Mucosa of descending colon (tissue), 3 donors: ENCODE measurements at regions not wholly inside any gene's neighbourhood (a gene's known extent, or its start where the extent isn't known, plus 50 kb on each side); places are given as distances from the start of the nearest gene placed in this dataset.

Source experiments
- ATAC-seq: fragments of 200-7000 bp; cut with Tn5 transposase; one replicate; pipeline ENCODE4 v1.9.1; 2020; ENCODE audit warnings: mild to moderate bottlenecking, moderate library complexity
- DNase-seq, 3 donors: peaks; one replicate each; pipeline ENCODE4 v3.0.0-alpha.2; 2020
- H3K36me3 ChIP-seq: fragments of 200-600 bp; one replicate; pipeline ENCODE4 v1.8.0; 2021; ENCODE audit warnings: low read depth, mild to moderate bottlenecking
- H3K4me1 ChIP-seq: fragments of 200-600 bp; one replicate; pipeline ENCODE4 v1.8.0; 2021; ENCODE audit warnings: low read depth, mild to moderate bottlenecking
- H3K4me3 ChIP-seq: fragments of 200-600 bp; one replicate; pipeline ENCODE4 v1.8.0; 2021; ENCODE audit warnings: mild to moderate bottlenecking
- H3K9me3 ChIP-seq: fragments of 200-600 bp; one replicate; pipeline ENCODE4 v1.8.0; 2021; ENCODE audit warnings: mild to moderate bottlenecking
- intact Hi-C, 2 donors: fragments of 100-400 bp; cut with DNase I in 1 of 2; cut with micrococcal nuclease in 1 of 2; formaldehyde crosslinking; loops; one replicate each; pipeline versions ENCODE4 v1.11.0 to v1.11.1; 2022; cut with DNase I, micrococcal nuclease
- TF ChIP-seq, protein P1 (sequence below): fragments of 200-600 bp; IDR thresholded peaks from one replicate; pipeline ENCODE4 v1.8.0; 2022; ENCODE audit warnings: antibody characterized with exemption, mild to moderate bottlenecking
- donor health status: DM: no; HTN: no; CAD: no; lungs with moderate emphysema.
- donor health status: DM: no; HTN: no; CAD: no.
- donor health status: DM: no; HTN: yes; CAD: no.

- no peaks in the 10 kb centered on the region for H3K9me3 ChIP-seq
- H3K4me1 ChIP-seq: peaks cover 10% of the 10 kb centered on the region
- intact Hi-C loops: no loop called here
- no peak for ATAC-seq
- TF ChIP-seq, protein P1, sequence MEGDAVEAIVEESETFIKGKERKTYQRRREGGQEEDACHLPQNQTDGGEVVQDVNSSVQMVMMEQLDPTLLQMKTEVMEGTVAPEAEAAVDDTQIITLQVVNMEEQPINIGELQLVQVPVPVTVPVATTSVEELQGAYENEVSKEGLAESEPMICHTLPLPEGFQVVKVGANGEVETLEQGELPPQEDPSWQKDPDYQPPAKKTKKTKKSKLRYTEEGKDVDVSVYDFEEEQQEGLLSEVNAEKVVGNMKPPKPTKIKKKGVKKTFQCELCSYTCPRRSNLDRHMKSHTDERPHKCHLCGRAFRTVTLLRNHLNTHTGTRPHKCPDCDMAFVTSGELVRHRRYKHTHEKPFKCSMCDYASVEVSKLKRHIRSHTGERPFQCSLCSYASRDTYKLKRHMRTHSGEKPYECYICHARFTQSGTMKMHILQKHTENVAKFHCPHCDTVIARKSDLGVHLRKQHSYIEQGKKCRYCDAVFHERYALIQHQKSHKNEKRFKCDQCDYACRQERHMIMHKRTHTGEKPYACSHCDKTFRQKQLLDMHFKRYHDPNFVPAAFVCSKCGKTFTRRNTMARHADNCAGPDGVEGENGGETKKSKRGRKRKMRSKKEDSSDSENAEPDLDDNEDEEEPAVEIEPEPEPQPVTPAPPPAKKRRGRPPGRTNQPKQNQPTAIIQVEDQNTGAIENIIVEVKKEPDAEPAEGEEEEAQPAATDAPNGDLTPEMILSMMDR: no peak
- H3K36me3 ChIP-seq: no peaks in the 10 kb centered on the region
- H3K4me3 ChIP-seq: no peak overlapping the region
- DNase-seq: no peak
Measured at GRCh38 chr20:1805816-1806215, 89.4 kb upstream of the SIRPA start.

GRCh38 chr20:1805161-1805581 is 90.0 kb upstream of the SIRPA start:
- ATAC-seq: no peak
- Histone ChIP-seq H3K4me1 (peaks cover 10% of the 10 kb centered on the region), H3K9me3 (no peaks in the 10 kb centered on the region), H3K36me3 (no peaks in the 10 kb centered on the region), H3K4me3 (no peak overlapping the region)
- no peak for DNase-seq
- TF ChIP-seq, protein P1: no peak
- intact Hi-C loops: no loop called here

DNA sequence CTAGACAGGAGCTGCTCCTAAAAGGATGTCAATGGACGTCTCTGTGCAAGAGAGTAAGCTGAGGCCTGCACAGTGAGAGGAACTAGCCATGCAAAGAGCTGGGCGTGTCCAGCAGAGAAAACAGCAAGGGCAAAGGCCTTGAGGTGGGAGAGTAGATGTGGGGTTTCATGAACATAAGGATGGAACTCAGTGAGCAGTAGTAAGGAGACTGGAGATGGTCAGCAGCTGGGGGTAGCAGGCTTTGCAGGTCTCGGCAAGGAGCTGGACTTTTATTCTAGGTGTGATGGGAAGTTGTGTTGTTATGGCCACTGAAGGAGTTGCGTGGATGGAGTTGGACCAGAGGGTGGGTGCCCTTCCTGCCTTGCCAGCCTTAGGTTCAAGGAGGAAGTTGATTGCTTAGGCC is 90.7 kb upstream of the SIRPA start:
- Histone ChIP-seq H3K36me3 (no peaks in the 10 kb centered on the region), H3K4me1 (peaks cover 10% of the 10 kb centered on the region), H3K9me3 (no peaks in the 10 kb centered on the region), H3K4me3 (no peak overlapping the region)
- ATAC-seq (no peak), DNase-seq (no peak)
- TF ChIP-seq, protein P1: no peak
- intact Hi-C loops: no loop called here

- ATAC-seq: no peak
- no peaks in the 10 kb centered on the region for H3K9me3 ChIP-seq
- intact Hi-C loops: no loop called here
- DNase-seq: no peak
- no peak overlapping the region for H3K4me3 ChIP-seq
- H3K4me1 ChIP-seq: peaks cover 15% of the 10 kb centered on the region
- no peaks in the 10 kb centered on the region for H3K36me3 ChIP-seq
- TF ChIP-seq, protein P1: no peak
Measured at GRCh38 chr20:1803932-1804501, 91.2 kb upstream of the SIRPA start.

- Histone ChIP-seq H3K9me3 (no peaks in the 10 kb centered on the region), H3K36me3 (no peaks in the 10 kb centered on the region), H3K4me1 (peaks cover 22% of the 10 kb centered on the region), H3K4me3 (peak overlapping the region; percentile 17)
- TF ChIP-seq, protein P1: no peak
- ATAC-seq: peak; percentile 71
- intact Hi-C loops: no loop called here
- peak; percentile 56 to 86 (median 70) for DNase-seq
Measured at GRCh38 chr20:1803061-1803931, 91.9 kb upstream of the SIRPA start.
